ENCODE measurements at regions not wholly inside any gene's neighbourhood (a gene's known extent, or its start where the extent isn't known, plus 50 kb on each side); places are given as distances from the start of the nearest gene placed in this dataset.
A peak's percentile ranks its signal among the peaks of the same experiment; 100 is the strongest.

DNA sequence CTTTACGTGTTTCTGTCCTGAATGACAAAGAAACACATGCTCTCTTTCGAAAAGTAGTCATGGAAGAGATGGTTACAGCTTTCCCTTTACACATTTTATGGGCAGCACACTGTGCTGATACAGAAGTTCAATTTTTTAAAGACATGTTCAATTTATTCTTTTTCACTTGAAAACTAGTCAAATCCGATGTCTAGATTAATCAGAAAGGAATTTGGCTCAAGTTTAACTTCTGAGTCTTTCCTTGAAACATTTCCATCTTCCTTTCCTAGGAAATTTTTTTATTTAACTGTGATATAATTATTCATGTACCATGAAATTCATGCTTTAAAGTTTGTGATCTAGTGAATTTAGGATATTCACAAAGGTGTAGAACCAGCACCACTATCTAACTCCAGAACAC is 360.1 kb downstream of the TNS3 start:
- no peak for DNase-seq

DNA sequence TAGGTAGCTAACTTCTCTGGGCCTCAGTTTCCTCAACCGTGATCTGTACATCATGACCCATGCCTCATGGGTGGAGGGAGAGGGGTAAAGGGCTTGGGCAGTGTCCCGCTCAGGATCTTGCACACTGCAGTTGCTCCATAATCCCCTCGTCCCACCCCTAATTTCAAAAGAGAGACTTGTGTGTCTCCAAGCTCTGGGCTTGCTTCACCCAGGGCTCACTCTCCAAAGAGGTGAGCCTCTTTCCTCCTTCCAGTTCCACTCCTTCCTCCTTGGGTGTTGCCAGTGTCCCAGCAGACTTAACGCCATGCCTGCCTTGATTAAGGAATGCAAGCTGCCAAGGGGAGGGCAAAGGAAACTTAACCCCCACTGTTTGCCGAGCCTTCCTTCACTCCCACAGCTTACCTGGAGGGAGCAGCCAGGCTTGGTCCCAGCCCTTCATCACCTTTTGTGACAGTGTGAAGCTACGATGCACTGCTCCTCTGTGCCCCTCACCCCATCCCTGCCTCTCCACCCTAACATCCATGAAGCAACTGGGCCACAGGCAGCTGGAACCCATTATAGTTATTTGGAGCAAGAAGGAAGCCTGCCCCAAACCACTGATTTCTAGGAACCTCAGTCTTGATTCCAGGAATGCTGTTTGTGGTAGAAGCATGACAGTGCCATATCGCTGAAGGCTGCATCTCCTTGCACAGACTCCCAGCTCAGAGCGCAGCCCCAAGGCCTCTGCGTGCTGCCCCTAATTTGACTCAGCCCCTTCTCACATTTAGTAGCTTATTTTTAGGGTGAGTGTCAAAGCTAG is 363.3 kb downstream of the TNS3 start:
- no peak for DNase-seq

DNA sequence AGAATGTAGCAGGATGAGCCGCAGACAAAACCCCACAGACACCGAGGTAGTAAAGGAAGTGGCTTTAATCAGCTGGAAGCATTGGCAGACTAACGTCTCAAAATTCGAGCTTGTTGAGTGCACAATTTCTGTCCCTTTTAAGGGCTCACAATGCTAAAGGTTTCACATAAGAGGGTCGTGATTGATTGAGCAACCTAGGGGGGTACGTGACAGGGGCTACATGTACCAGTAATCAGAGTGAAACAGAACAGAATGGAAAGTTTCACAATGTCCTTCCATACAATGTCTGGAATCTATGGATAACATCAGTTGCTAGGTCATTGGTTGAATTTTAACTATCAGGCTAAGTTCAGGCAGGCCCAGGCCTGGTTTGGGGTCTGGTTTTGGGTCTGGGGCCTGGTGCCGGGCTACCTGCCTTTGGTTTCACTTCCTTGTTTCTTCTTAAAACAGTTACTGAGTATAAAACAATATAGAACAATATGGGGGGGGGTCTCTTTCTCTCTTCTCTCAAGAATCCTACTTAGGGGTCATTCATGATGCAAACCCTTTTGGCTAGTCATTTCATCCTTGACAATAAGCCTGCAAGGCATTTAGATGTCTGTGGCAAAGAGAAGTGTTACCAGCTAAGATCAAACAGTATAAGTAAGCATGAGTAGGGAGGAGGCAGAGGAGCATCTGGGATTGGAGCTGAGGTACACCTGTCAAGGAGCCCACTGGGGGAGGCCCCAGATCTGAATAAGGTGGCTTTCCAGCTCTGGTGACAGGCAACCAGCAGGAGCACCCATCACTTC is 364.1 kb downstream of the TNS3 start:
- no peak for DNase-seq

DNA sequence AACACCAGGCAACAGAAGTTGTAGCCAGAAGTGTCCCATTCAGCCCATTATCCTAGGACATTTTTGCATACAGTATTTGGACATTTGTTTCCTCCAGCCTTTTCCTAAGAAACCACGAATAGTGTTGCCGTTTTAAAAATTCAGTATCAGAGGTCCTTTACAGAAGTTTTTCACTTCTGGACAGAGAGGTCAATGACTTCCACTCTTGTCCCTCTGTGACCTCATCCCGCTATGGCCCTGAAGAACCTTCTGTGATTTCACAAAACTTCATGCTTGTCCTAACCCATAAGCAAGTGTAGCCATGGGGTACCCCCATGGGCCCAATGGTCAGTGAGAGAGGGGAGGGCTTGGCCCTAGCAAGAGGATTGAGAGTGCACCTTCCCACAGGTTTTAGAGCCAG is 364.8 kb downstream of the TNS3 start:
- DNase-seq: no peak

DNA sequence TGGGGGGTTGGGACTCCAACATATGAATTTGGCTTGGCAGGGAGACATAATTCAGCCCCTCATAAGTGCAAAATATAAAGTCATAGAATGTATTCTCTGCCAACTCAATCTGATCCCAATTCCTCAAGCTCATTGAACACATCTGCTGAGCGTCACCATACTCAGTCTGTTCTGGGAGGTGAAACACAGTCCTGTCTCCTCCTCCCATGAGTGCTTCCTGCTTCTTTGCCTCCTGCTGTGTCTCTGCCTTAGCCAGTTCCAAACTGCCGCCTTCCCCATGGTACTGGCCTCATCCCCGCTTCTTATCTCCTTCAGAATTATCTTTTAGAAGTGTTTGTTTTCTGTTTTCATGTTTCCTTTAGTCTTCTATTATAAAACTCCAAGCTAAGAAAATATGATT is 365.5 kb downstream of the TNS3 start:
- DNase-seq: no peak

DNA sequence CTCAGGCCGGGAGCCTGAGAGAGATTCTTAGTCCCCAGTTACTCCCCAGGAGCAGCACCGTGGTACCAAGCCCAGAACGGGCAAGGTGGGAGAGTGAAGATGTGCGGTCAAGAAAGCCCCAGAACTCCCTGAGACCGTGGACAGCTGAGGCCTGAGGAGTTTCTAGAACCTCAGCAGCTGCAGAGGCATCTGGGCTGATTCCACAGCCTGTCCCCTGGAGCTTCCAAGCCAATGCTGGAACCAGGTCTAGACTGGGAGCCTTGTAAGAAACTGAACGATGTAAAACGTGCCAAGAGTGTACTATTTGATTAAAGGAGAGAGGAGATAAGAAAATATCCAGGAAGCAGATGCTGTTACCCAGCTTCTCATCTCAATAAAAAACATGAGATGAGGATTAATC is 366.3 kb downstream of the TNS3 start:
- no peak for DNase-seq

DNA sequence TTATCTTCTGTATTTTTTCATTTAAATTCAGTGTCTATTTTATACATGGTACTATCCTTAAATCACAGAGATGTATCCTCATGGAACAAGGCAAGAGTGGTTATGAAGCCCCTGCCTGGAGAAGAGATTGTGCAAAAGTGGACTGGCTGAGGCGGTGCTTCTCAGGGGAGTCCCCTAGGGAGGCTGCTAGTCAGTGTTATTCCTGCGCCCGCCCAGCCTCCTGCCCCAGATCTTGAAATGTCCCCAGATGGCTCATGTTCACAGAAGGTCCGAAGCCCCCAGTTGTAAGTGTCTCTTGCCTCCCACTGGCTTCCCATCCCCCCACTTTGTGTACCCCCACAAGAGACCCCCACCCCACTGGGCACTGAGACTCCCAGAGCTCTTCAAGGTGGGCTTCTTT is 366.9 kb downstream of the TNS3 start:
- no peak for DNase-seq

DNA sequence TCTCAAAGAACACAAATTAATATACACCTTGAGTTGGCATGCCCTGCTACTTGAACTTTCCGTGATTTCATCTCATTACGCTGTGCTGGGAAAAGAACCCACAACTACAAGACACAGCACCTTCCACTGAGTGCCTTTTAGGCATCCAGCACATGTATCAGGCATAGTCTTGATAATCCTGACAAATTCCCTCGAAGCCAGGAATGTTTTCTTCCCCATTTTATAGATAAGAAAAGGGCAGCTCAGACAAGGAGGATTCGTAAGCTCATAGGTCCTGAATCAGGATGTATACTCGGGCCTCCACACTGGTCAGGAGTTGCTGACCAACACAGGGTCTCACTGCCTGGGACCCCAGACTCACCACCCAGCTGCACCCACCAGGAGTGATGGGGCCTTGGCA is 368.6 kb downstream of the TNS3 start:
- DNase-seq: no peak

DNA sequence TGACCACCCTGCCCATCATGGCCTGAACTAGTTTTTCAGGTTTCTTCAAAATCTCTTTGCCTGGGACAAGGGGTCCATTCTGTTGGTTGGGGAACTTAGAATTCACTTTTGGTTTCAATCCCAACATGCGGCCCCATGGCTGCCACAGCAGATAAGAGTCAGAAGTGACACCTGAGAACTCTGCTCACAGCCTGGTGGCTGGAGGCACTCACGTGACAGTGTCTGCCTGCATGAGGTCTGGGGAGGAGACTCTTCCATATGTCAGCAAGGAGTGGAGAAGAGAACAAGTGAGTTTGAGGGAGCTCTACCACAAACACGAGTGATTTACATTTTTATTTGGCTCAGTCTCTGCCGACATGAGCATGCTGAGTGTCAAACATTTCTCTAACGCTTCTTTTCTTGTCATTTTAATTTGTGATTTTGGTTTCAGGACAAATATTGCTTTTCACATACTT is 370.4 kb downstream of the TNS3 start:
- DNase-seq: no peak

DNA sequence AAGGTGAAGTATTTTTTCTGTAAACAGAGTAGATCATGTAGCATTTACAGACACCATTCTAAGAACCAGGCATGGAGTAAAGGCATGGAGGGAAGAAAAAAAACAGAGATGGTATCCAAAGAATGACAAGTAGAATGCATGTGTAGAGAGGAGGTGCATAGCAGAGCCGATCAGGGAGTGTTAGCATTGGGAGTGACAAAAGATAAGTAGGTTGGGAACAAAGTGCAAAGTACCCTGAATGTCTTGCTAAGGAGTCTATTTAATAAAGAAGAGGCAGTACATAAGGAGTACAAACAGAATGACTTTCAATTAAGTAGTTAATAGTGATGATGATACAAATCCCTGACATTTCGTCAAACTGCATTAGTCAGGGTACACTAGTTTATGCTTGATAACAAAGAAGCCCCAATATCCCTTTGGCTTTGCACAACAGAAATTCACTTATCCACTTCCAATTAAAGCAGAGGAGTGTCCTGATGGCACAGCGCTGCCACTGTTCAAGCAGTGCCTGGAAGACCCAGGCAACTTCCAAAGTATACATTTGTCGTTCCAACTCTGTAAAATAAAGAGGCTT is 371.5 kb downstream of the TNS3 start:
- DNase-seq: no peak

DNA sequence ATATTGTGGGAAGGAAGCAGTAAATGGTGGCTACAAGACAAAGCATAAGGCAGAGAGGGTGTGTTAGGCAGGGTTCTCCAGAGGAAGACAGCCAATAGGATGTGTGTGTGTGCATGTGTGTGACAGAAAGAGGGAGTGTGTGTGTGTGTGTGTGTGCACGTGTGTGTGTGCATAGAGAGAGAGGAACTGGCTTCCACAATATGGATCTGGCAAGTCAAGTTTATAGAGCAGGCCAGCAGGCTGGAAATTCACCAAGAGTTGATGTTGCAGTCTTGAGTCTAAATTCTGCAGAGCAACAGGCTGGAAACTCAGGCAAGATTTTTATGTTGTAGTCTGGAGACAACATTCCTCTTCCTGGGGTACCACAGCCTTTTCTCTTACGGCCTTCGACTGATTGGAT is 374.0 kb downstream of the TNS3 start:
- DNase-seq: no peak

DNA sequence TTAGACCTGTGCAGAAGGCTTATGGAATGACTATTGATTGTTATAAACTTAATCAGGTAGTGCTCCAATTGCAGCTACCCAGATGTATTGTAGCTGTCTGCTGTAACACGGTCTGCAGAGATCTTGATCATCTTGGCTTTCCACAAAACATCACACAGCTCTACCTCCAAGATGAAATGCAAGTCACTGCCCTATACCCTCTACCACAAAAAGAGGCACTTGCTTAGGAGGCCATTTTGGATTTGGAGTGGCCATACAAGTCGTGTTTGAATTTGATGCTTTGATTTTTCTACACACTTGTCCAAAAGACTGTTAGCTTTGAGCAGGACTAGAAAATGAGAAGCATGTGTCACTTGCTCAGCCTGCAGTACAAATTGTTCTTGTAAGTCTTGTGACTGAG is 377.2 kb downstream of the TNS3 start:
- no peak for DNase-seq

DNA sequence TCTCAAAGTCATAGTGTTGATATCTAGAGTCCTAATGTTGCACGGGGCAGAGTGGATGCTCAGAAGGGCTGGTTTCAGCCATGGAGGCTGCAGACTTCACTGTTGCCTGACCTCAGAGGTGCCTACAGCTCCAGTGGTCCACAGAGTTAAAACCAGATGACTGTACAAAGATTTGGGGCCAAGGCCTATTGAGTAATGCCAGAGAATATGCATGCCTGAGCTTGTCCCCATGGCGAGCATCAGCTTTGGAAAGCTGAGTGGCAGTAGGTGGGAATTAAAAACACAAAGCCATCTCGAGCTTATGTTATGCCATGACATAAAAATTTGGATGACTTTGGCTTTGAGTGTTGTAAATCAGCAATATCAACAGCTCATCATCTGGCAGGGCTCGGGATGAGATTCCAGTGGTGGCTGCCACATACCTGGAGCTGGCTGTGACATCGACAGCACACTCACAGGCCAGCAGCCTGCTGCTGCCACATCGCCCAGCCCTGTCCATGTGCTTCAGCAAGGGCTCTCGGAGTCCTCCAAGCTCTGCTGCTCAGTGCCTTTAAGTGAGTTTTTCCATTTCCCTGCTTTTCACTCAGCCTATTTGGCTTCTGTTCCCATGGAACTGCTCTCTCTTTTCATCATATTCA is 379.6 kb downstream of the TNS3 start:
- DNase-seq: no peak

DNA sequence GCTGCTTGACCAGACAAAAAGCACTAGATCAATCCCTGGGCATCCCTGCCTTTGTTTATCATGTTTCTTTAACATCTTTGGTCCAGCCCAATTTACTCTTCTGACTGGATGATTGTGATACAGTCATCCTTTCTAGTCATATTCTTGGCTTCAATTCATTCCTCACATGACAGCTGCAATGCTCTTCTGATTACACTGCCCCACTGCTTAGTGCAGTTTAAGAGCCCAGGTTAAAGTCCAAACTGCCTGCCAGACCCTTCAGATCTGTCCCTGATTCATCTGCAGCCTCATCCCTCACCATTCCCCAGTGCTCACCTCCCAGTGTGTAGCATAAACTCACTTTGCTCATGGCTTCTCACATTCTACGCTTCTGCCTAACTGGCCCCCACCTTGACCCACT is 383.8 kb downstream of the TNS3 start:
- DNase-seq: no peak

DNA sequence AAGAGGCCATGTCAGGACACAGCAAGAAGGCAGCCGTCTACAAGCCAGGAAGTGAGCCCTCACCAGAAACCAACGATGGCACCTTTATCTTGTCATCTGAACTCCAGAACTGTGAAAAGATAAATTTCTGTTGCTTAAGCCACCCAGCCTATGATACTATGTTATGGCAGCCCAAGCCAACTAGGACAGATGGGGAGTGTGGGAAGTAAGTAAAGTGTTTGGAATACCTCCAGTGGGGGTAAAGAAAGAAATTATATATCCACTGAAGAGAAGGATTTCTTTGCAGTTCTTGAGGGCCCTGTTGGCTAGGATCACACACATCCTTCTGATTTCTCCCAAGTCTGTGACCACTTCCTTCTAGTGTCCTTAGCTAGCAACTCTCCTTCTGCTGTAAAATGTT is 384.4 kb downstream of the TNS3 start:
- DNase-seq: no peak

DNA sequence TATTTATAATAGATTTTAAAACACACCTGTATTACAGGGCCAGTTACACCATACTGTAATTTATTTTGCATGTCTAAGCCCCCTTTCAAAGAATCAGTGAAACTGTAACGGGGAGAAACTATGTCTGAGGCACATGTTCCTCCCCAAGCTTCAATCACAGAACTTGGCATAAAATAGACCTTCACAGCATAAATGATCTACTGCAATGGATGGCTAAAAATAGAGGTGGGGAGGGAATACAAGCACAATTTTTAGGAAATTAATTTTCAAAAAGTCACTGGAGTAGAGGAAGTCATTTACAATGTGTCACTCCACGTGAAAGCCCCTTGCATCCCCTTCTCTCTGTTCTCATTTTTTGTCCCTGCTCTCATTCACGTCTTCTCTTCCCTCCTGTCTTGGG is 385.2 kb downstream of the TNS3 start:
- DNase-seq: no peak

DNA sequence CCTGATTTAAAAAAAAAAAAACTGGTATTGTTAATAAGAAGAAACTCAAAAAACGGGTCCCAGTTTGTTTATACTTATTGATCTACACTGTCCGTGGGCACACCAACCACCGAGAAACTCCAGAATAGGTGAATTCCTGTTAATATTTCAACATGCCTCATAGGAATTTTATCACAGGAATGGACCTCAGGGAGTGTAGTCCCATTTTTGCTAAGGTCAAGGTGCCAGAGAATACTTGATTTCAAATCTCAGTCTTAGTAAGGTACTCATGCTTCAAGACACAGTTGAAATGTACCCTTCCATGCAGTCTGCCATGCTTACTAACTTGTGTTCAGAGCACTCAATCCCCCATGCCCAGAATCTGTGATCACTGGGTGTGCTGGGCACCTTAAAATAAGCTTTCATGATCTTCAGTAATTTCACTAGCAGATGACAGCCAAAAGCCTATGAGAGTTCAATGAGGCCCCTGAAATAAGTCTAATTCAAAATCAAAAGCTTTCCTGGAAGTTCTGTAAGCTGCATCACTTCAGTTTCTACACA is 385.7 kb downstream of the TNS3 start:
- DNase-seq: no peak

DNA sequence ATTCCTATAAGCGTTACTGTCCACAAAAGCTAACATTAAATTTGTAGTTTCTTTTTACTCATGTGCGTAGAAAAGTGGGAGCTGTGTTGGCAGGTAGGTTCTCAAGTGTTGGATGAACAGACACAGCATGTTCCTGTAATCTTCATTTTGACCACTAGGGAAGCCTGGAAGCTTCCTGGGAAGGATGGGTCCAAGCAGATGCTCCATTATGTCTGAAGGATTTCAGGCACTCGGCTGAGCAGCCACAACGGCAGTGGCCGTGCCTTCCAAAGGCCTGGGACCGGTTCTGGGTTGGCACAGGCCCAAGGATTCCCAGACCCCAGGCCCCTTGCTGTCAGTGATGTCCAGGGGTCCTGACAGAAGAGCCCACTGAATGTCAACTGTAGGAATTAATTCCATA is 386.3 kb downstream of the TNS3 start:
- no peak for DNase-seq

DNA sequence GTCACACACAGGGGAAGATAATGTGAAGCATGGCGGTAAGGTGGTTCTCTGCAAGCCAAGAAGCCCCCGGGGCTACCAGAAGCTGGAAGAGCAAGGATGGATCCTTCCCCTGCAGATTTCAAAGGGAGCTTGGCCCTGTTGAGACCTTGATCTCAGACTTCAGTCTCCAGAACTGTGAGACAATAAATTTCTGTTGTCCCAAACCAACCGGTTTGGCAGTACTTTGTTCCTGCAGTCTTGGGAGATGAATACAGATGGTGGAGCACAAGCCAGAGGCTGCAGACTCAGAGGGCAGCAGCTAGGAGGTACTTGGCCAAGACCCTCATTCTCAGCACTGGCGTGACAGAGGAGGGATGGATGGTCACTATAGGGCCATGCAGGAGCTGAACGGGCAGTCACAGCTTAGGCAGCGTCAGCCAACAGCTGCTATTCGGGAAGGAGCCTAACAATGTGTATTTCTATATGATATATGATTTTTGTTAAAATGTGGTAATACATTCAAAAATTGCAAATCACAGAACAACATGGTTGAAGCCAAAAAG is 387.3 kb downstream of the TNS3 start:
- DNase-seq: no peak

DNA sequence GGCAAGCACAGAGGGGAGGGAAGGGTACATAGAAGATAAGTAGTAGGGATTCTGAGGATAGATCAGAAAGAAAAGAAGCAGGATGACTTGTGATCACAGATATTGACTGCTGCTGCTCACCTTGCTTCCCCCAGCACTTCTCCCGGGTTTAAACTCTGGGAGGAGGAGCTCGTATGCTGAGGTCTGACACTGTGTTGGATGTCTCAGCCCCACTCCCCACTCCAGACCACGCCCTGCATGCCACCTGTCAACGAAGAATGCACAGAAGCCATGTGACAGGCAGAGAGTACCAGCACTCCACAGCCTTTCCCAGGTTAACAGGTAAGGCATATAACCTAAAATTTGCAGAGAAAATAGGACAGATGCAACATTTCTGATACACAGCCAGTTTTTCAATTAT is 388.9 kb downstream of the TNS3 start:
- no peak for DNase-seq

DNA sequence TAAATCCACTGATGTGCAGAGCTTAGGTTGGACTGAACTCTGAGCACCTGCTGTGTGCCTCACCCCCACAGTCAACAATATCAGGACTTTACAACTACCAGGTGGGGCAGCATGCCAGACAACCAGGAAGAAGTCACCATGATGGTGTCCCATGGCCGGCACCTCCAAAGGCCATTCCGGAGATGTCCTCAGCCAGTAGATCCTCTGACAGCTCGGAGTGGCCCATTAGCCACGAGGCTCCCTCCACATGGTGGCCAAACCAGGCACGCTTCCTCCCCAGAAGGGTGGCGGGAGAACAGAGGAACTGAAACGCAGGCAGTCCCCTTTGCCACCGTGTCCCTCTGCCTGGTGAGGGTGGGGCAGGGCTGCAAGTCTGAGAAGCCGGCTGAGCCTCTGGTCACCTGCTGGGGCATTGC is 390.0 kb downstream of the TNS3 start:
- DNase-seq: peak in 1 of 2 donors; percentile 16

DNA sequence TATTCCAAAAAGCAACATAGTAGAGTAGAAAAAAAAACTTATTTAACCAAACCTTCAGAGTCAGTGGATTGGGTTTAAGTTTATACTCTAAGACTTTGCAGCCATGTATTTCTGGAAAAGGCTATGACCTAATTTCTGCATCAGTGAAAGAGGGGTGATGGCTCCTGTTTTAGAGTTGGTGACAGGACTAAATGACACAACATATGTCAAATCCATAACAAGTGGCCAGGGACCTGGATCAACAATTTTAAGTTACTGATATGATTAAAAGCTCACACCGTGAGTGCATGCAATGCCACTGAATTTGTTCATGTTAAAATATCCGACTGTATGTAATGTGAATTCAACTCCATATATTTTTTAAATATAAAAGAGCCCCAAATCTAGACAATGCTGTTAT is 390.6 kb downstream of the TNS3 start:
- no peak for DNase-seq

DNA sequence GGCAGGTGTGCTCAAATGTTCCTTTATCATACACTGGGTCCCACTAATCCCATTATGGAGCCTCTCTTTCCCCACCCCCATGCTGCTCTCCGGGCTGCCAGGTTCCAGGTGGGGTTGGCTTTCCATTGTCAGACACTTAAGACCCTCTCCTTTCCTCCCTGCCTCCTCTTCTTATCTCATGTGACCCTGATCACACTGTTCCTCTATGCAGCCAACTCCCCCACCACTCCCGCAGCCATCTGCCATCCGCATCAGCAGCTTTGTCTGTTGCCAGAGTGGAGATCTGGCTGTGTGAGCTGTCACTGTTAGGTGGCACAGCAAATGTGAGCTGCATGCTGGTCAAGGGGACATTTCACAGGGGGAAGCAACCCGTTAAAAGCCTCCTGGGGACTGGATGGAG is 391.4 kb downstream of the TNS3 start:
- no peak for DNase-seq
